NOMO-1 treated with dmso at 0.1 percent for 144 hours (cell line): ENCODE measurements at regions not wholly inside any gene's neighbourhood (a gene's known extent, or its start where the extent isn't known, plus 50 kb on each side); places are given as distances from the start of the nearest gene placed in this dataset.

Experiments
- DNase-seq: peaks from one replicate; lab custom pipeline; 2025; ENCODE audit not compliant: unreplicated experiment; lab: John Stamatoyannopoulos, UW

DNA sequence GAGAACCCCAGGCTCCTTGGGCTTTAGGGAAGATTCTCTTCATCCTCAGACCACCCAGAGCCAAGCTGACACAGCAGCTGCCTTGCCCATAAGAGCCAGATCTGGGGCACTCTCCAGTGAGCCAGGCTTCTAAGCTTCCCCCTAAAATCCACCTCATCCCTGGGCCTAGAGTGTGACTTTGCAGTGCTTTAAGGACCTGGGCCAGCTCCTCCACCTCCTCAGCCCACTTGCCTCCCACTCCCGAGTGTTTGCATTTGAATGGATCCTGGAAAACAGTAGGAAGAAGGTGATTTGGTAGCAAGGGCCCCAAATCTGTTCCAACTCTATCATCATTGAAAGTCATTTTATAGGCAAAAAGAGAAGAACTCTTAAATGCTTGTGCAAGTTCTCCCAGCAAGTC, 108.7 kb upstream of the UBL3 start:
- no peak for DNase-seq

DNA sequence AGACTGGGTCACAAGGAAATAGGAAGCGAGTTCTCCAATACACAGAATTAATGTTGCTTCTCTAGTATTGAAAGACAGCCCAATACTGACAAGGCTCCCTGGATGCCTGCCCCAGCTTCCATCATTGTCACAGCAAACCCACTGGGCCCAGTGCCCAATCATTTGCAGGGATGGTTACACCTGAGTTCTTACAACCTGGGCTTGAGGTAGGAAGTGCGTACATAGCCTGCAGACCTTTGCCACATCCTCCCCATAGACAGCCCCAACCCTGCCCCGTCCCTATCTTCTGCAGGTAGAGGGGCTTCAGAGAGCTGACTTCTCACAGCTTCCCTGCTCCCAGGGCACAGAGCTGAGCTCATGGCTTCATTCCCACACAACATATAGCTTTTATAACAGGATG, 108.1 kb upstream of the UBL3 start:
- no peak for DNase-seq

DNA sequence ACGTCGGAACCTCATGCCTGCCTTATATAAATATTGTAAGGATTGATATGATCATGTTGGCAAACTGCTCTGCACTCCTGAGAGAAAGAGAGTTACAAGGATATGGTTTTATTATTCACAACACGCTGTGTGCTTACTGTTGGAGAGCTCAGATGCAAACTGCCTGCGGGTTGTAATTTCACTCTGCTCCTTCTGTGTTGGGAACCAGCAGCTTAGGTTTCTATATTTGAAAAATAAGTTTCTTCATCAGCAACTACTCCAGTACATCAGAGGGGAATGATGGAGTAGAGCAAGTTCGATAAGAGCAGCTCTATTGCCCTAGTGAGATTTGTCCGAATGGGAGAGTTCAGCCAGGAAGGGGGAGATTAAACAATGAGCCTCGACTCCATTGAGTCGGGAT, 106.9 kb upstream of the UBL3 start:
- no peak for DNase-seq

DNA sequence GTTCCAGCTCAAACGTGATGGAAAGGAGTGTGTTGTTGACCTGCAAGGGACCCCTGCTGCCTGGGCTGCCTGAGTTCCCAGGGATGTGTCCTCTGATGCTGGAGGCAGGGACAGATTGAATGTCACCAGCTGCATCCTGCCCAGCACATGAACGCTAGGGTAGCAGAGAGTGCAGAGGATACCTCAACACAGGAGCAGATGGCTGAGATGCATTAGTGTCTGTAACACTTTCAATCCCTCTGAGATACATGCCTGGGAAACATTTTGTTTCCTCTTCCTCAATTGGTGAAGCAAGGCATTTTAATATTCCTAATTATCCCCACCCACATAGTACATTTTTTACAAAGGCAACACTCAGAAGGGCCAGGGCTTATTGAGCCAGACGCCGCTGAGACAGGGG, 106.4 kb upstream of the UBL3 start:
- no peak for DNase-seq

DNA sequence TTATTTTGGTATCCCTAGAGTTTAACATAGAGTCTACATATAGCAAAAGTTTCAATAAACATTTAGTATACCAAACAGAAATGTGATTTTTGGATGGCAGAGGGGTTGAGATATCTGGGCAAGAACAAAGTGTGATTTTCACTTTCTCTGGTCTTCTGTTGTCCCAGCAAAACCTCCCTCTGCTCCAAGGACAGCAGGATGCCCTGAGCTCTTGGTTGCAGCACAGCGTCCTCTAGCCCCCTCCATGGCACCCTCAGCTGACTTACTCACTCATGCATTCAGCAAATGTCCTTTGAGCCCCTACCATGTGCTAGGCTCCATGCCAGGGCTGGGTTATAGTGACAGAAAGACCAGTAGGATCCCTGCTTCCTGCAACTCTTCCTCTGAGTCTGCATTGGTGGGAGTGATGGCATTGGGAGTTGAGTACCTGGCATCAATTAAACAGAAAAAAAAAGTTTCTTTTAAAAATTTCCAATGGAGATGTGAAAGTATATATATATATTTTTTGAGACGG, 104.8 kb upstream of the UBL3 start:
- no peak for DNase-seq

DNA sequence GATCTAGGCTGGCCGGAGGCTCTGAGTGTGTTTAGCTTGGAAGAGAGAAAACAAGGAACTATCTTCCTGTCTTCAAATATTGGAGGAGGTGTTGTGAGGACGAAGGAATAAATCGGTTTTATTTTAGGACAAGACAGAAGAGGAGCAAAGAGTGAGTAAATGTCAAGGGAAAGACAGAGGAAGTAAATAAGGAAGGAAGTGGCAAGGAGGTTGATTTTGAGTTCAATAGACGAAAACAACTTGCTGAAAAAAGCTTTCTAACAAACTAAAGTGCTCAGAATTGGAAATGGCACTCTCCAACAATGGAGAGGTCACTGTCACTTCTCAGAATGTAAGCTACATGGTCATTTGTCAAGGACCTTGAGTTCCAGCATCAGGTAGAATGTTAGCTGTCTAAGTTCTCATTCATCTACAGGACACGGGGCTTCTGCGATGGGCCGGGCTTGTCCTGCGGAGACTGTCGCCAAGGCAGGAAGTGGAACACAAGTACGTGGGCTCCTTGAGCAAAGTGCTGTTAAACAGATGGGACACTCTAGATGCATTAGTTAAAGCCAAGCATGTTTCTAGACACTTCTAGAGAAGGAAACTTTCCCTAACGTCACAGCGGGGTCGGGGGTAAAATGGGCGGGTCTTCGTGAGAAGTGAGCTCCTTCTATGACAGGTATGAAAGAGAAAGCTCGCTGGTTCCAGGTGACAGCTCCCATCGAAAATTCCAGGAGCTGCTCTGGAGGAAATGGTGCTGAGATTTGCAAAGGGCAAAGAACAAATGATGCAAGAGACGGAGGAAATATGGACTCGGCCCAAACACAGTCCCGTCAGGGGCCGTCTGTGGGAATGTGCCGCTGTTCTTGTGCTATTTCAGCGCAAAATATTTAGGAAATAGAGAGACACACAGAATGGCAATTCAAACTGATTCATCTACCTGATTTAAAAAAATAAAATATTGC, 103.9 kb upstream of the UBL3 start:
- no peak for DNase-seq

DNA sequence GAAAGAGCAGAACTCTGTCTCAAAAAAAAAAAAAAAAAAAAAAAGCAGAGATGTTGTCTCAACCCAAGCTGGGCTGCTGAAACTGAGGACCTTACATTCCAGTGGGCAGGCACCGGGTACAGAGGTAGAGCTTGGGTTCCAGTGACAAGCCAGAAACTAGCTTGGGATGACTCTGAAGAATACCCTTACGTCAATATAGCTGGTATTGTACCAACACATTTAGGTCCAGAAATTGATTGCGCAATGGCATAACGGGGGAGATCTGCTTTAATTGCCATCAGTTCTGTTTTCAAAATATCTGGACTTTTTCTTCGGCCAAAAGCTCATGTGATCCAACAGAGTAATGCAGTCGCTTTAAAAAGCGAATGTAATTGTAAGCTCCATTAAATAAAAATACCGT, 103.1 kb upstream of the UBL3 start:
- DNase-seq = no peak

DNA sequence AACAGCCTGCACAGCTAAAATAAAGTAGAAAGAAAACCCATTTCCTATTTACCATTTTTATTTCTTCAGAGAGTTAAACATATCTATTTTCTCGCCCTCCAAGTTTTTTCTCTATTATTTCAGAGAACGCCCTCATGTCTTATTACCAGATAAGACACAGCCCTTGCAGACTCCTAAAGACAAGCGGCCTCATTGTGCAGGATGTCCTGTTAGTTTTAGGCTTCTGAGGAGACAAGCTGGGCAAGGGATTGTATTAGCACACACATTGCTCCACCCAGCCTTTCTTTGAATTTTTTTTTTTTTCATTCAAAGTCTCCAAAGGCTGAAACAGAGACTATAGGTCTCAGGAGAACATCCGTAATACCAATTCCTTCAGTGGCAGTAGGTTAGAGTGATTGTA, 101.8 kb upstream of the UBL3 start:
- no peak for DNase-seq

DNA sequence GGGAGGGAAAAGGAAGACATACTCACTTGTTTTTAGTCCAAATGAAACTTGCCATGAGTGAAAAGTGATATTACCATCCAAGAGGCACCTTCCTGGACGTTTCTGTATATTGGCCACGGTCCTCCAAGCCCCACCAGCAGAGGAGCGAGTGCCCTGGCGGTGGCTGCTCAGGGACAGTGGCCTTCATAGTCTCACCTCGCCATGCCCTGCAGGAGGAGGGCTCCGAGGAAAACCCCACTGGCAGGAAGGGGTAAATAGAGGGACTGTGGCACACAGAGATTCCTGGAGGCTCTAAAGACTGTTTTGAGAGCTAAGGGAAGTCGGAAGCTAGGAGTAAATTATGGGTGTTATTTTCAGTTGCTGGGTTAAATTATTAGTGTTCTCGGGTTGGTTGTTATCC, 98.4 kb upstream of the UBL3 start:
- DNase-seq = no peak

DNA sequence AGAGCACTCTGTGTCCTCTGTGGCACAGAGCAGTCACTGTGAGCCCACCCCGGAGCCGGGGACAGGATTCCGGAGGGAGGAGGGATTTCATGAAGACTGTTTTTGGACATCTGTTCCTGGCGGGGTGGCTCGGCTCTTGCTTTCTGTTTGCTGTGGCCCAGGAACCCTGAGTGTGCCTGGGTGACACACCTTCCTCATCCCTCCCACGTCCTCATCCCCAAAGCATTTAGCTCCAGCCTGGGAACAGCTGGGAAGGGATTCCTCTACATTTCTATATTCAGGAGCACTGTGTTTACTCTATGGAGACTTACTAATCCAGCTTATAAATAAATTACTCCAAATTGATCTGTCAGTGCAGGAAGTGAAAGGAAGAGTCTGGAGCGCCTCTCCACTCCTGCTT, 97.8 kb upstream of the UBL3 start:
- DNase-seq = no peak

DNA sequence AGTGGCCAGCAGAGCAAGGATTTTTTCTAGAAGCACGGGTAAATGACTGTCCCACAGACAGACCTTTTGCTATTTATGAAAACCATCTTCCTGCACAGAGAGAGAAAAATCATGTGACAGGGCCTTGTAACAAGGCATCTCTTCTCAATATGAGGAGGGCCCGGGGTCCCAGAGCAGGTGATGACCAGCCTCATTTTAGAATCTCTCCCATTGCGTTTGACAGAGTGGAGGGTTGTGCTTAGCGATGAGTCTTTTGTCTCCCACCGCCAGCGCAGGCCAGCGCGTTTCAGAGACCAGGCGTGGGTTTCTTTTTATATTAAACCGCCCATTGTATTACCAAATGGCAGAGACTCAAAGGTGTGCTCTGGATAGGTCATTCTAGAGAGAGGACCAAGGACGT, 97.4 kb upstream of the UBL3 start:
- no peak for DNase-seq

DNA sequence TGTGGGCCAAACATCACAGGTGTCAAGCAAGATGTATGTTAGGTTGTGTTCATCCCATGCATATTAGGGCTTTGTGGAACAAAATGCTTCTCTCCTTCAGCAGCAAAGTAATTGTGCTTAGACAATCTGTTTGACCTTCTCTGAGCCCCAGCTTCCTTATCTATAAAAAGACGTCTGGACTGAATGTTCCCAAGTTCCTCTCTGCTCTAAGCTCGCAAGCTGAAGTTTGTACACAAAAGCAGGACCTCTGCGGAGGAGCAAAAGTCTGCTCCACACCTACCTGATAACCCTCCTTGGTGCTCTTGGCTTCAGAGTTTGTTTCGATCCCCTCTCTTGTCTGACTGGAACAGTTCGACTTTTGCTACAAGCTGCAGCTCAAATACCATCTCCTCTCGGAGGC, 95.7 kb upstream of the UBL3 start:
- no peak for DNase-seq

DNA sequence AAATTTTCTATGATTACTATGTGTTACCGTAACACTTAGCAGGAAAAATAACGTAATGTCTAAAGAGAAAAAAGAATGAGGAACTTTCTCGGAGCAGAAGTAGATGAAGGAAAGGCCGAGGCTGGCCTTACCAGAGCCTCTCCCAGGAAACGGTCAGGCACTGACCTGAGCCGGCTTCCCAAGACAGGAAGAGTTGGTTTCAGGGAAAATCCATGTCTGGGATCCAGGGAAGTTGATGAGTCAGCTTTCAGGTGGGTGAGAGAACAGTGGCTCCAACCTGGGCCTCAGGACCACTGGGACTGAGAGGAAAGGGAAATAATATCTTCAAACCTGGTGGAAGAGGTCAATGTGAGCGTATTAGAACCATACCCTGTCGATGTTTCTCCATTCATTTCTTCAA, 93.3 kb upstream of the UBL3 start:
- DNase-seq = no peak

DNA sequence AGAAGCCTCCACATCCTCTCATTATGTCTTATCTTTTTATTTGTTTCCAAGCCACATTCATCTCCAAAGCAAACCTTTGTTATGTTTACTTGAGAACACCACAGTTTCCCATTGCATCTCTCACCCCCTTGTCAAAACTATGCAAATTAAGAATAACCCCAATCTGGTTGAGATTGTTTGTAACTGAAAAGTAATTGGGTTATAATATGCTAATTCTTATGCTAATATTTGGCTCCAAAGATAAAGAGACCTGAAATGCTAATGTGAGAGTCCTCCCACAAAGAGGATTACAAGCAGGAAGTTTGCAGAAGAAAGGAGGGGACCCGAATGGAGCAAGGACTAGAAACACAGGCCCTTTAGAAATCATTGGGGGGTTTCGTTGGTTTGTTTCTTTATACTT, 92.9 kb upstream of the UBL3 start:
- DNase-seq = no peak

DNA sequence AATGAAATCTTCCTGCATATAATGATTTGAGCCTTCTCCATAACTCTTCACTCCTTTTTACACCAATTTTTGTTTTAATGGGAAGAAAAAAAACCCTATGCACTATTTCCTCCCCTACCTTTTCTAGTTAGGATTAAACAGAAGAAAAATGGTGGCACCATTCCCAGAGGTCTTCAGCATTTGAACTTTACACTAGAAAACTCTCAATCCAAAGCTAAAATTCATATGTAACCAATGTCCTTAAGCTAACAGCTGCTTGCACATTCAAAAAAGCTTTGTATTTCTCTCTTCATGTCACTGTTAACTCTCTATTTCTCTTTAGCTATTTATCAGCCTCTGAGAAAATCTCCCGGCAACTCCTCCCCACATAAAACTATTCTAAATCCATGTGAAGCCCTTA, 90.3 kb upstream of the UBL3 start:
- no peak for DNase-seq

DNA sequence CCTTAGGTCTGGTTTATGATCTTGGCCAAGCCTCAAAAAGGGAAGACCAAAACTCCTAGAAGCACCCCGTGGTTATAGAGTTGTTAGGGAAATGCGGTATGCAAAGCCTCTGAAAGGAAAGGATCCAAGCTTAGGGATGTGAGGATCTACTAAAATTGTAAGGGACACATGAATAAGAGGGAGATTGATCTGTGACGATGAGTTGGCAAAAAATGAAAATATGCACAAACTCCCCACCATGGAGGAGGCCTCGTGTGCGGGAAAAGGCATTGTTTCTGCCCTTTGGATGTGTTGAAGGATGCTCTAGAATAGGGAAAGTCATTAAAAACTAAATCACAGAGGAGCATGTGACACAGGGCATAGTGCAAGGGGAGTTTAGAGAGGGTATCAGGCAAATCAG, 88.7 kb upstream of the UBL3 start:
- no peak for DNase-seq

DNA sequence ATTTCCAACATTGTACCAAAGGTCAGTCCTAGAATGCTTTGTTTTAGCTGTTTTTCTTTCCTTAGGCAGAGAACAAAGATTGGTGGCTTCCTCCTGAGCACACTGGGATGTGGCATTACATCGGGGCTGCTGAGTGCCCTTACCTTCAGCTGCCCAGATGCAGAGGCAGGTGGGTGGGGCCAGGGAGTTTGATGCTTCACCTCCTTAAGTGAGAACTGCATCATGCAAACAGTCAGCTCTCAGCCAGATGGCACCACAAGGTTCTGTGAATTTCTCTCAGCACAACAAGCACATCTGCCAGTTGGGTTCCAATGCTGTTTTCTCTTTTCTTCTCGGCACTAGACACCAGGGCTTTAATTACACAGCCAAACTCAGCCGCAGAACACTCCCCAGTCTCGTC, 87.4 kb upstream of the UBL3 start:
- DNase-seq = no peak

DNA sequence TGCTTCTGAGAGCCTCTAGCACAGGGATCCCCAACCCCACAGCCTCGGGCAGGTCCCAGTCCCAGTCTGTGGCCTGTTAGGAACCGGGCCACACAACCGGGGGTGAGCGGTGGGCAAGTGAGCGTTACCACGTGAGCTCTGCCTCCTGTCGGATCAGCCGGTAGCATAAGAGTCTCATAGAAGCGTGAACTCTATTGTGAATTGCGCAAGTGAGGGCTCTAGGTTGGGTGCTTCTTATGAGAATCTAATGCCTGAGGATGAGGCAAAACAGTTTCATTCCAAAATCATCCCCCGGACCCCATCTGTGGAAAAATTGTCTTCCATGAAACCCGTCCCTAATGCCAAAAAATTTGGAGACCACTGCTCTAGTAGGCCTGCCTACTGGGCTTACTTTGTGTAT, 87.0 kb upstream of the UBL3 start:
- DNase-seq = no peak

DNA sequence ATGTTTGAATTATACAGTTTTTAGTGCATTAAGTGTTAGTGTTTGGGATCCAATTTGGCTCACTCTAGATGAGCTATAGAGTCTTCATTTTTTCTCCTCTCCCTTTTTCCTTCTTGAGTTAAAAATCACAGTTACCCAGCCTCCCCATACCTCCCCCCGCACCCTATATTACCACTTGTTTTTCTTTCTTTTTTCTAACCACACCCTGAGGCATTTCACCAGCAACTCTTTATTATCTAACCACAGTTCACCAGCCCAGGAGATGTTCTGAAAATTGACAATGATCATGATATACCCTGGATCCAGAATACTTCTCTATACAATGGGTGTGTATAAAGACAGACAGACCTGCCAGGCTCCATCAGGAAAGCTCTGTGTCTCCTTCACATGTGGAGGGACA, 86.5 kb upstream of the UBL3 start:
- no peak for DNase-seq

DNA sequence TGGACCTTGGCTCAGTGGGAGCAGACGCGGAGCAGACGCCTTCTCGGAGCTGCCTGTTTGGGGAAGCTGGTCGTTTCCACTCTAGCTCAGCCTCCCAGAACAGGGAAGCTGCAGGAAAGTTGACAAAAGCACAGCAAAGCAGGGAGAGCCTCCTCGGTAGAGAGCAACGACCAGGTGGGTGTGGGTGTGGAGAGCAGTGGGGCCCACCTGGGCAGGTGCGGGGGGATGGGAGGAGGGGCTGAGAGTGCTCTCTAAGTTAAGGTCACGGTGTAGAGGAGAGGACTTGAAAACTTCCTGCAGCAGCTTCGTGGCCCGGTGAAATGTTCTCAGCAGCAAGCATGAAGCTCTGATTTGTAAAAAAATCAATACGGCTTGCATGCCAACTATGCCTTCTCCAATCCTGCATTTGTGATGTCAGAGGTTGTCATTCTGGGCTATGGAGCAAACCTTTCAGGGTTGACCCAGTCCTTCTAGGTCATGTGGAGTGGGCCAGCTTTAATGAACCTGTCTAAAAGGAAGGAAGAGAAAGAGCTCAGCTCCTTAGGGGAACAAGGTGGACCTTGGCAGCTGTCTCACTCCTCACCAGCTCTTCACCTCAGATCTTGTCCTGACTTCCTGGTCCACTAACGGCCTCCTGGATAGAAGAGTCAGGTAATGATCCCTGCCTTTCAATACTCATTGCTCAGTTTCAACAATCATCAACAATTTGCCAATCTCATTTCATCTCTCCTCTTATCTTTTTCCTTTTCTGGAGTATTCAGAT, 85.8 kb upstream of the UBL3 start:
- DNase-seq = no peak

DNA sequence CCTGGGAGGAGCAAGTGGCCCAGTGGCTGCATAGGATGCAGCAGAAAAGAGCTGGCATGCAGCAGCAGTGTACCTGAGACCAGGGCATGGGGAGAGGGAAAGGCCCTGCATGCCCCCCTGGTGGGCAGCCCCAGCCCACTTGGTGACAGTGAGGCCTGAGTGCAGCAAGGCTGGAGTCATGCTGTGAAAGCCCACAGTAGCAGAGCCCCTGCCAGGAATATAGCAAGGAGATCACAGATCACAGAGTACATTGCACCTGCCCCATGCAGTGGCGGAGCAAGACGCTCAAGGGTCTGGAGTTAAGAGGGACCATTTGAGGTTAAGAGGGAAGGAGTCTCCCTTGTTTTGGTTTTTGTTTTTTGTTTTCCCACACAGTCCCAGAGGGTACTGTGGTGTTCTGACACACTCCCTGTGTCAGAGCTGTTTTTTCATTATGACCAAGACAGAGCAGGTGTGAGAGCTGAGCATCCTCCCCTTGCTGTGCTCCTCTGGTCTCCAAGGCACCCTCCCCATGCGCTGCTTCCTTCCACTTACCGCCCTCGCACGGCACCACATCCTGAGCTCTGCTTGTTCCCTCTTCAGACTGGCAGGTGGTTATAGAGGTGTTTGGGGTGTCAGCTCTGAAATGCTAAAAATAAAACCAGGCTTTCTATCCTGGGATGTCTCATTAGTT, 85.0 kb upstream of the UBL3 start:
- DNase-seq = peak; percentile 42
